Tibial artery (tissue), 4 donors: ENCODE measurements at regions not wholly inside any gene's neighbourhood (a gene's known extent, or its start where the extent isn't known, plus 50 kb on each side); places are given as distances from the start of the nearest gene placed in this dataset.

Experiments used
- DNase-seq, 2 donors: peaks; one replicate each; pipeline ENCODE4 v3.0.0-alpha.2; 2019
- H3K27ac ChIP-seq, 2 donors: fragments of 200-600 bp; sonication (generic) in 1 of 2; 1 replicate in 1 of 2; 2 replicates in 1 of 2; pipeline ENCODE4 v1.5.1; 2018 to 2019; ENCODE audit warnings: mild to moderate bottlenecking in 1 of 2
- H3K27me3 ChIP-seq, 2 donors: fragments of 200-600 bp; sonication (generic) in 1 of 2; one replicate each; pipeline versions ENCODE4 v1.5.1 to v1.6.0; 2016 to 2019
- H3K36me3 ChIP-seq, 3 donors: fragments of 200-600 bp; sonication (generic) in 2 of 3; one replicate each; pipeline ENCODE4 v1.5.1; 2016 to 2019; ENCODE audit warnings: mild to moderate bottlenecking in 2 of 3
- H3K4me1 ChIP-seq, 4 donors: fragments of 200-600 bp; sonication (generic) in 2 of 4; 1 replicate in 3 of 4; 2 replicates in 1 of 4; pipeline ENCODE4 v1.5.1; 2016 to 2019
- H3K4me3 ChIP-seq, 2 donors: fragments of 200-600 bp; sonication (generic) in 1 of 2; 1 replicate in 1 of 2; 2 replicates in 1 of 2; pipeline ENCODE4 v1.5.1; 2018 to 2019; ENCODE audit warnings: mild to moderate bottlenecking in 2 of 2
- H3K9me3 ChIP-seq, 3 donors: fragments of 200-600 bp; sonication (generic) in 1 of 3; one replicate each; pipeline ENCODE4 v1.5.1; 2016 to 2019
- CTCF ChIP-seq, 2 experiments: fragments of 200-600 bp in 1 of 2; fragments of 450-650 bp in 1 of 2; IDR thresholded peaks; one replicate each; pipeline ENCODE4 v1.5.1; 2017 to 2019; ENCODE audit warnings: antibody characterized with exemption in 2 of 2, mild to moderate bottlenecking in 1 of 2, moderate library complexity in 1 of 2
- intact Hi-C: fragments of 100-400 bp; cut with DNase I; formaldehyde crosslinking; loops from one replicate; pipeline ENCODE4 v1.15.0; 2023; ENCODE audit warnings: low total_unique reads

DNA sequence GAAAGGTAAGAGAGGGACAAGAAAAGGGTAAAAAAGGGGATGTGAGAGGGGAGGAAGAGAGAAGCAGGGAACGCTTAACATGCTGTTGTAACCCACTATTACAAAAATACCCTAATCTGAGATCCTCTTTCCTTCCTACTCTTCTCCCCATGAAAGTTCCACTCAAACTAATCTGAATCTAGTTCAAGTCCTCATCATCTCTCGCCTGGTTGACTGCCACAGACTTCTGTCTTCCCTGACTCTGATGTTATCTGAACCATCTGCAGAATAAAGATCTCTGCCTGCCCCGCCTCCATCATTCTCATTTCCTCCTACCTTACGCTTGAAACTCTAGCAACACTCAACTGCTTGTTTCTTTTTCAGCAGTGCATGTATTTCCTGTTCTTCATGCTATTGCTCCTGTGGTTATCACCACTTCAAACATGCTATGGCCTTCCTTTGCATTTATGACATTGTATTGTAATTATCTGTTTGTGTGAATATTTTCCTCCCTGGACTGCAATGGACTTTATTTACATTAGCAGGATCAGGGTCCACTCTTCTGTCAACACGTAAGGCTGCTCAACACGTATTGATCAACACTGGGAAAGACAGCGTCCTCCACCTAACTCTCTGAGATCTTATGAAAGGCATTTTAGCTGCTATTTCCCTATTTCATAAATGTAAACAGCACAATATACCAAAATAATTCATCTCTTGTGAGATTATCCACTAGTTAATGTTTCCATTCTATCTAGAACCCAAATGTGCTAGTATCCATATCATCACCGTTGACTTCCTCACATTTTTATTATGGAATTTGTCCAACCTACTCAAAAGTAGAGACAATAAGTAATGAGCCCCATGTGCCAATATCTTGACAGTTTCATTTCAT is 215.5 kb upstream of the USP25 start:
- intact Hi-C loops, result no loop called here
- no peak for TF ChIP-seq CTCF (IDR thresholded peaks at IDR 0.05)
- H3K9me3 ChIP-seq, result no peaks in the 10 kb centered on the region
- no peak overlapping the region for H3K4me3 ChIP-seq
- no peak for DNase-seq
- H3K4me1 ChIP-seq, result no peaks in the 10 kb centered on the region
- H3K36me3 ChIP-seq, result no peaks in the 10 kb centered on the region
- H3K27me3 ChIP-seq, result no peaks in the 10 kb centered on the region
- no peak overlapping the region for H3K27ac ChIP-seq

DNA sequence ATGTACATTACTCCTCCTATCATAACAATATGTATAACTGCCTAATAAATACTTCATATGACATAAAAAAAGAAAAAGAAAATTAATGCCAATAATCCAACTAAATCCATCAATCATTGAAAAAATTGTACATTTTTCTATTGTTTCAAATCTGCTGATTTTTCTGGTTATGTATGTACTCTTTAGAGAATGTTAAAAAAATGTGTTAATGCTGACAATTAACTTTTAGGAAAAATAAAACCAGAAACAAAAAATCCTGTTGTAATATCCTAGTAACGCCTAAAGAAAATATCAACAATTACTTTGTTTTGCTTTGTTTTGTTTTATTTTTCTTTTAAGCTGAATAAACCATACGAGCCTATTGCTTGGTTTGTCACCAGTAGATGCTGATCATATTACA is 213.9 kb upstream of the USP25 start:
- Histone ChIP-seq H3K36me3 (no peaks in the 10 kb centered on the region), H3K27me3 (no peaks in the 10 kb centered on the region), H3K4me1 (no peaks in the 10 kb centered on the region), H3K9me3 (no peaks in the 10 kb centered on the region), H3K27ac (no peak overlapping the region), H3K4me3 (no peak overlapping the region)
- intact Hi-C loops, result no loop called here
- no peak for DNase-seq
- no peak for TF ChIP-seq CTCF (IDR thresholded peaks at IDR 0.05)

- TF ChIP-seq CTCF (IDR thresholded peaks at IDR 0.05), result no peak
- no peak overlapping the region for H3K27ac ChIP-seq
- H3K4me1 ChIP-seq, result no peaks in the 10 kb centered on the region
- H3K36me3 ChIP-seq, result no peaks in the 10 kb centered on the region
- no peaks in the 10 kb centered on the region for H3K9me3 ChIP-seq
- intact Hi-C loops, result no loop called here
- no peaks in the 10 kb centered on the region for H3K27me3 ChIP-seq
- no peak overlapping the region for H3K4me3 ChIP-seq
- no peak for DNase-seq
Measured at GRCh38 chr21:15517394-15517793, 212.4 kb upstream of the USP25 start.

GRCh38 chr21:15520811-15521643 is 208.8 kb upstream of the USP25 start:
- Histone ChIP-seq H3K4me1 (no peaks in the 10 kb centered on the region), H3K36me3 (no peaks in the 10 kb centered on the region), H3K27me3 (no peaks in the 10 kb centered on the region), H3K4me3 (no peak overlapping the region), H3K9me3 (no peaks in the 10 kb centered on the region), H3K27ac (no peak overlapping the region)
- no peak for TF ChIP-seq CTCF (IDR thresholded peaks at IDR 0.05)
- intact Hi-C loops, result no loop called here
- no peak for DNase-seq

DNA sequence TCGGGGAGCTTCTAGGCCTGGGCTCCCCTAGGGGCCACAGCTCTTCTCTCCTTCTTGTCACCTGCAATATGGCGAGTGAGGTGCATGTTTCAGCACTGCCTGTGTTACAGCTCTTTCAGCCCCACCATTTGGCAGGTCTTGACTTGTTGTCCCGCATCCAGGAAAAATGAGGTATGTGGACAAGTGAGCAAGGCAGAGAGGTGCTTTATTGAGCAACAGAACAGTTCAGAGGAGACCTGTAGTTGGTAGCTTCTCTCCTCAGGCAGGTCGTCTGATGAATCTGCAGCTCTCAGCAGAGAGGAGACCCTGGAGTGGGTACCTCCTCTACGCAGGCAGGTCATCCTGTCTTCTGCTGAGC is 208.2 kb upstream of the USP25 start:
- no peaks in the 10 kb centered on the region for H3K4me1 ChIP-seq
- no peak overlapping the region for H3K27ac ChIP-seq
- no peaks in the 10 kb centered on the region for H3K9me3 ChIP-seq
- H3K36me3 ChIP-seq, result no peaks in the 10 kb centered on the region
- no peak overlapping the region for H3K4me3 ChIP-seq
- no peaks in the 10 kb centered on the region for H3K27me3 ChIP-seq
- no peak for TF ChIP-seq CTCF (IDR thresholded peaks at IDR 0.05)
- no peak for DNase-seq
- intact Hi-C loops, result no loop called here
